Stimulated activated naive CD8-positive, alpha-beta T cell treated with anti-CD3 and anti-CD28 coated beads, Interleukin-15, amount 100 ng/mL, for 72 hours (primary cell): ENCODE measurements at regions not wholly inside any gene's neighbourhood (a gene's known extent, or its start where the extent isn't known, plus 50 kb on each side); places are given as distances from the start of the nearest gene placed in this dataset.

Experiments
- ATAC-seq: fragments of 150-1000 bp; cut with Tn5 transposase; 2 replicates; pipeline ENCODE4 v1.10.0; 2021; ENCODE audit warnings: mild to moderate bottlenecking, moderate library complexity
- DNase-seq, 2 donors: peaks; one replicate each; pipeline ENCODE4 v3.0.0; 2021 to 2022
- H3K27ac Mint-ChIP-seq, 2 donors: one replicate each; pipeline ENCODE4 v1.8.0; 2022; ENCODE audit warnings: mild to moderate bottlenecking in 2 of 2, mixed read lengths in 2 of 2, moderate library complexity in 2 of 2
- H3K27me3 Mint-ChIP-seq: one replicate; pipeline ENCODE4 v1.8.0; 2022; ENCODE audit warnings: mixed read lengths
- H3K4me1 Mint-ChIP-seq: one replicate; pipeline ENCODE4 v1.8.0; 2022; ENCODE audit warnings: mild to moderate bottlenecking, mixed read lengths
- H3K4me3 Mint-ChIP-seq, 2 donors: one replicate each; pipeline ENCODE4 v1.8.0; 2022; ENCODE audit warnings: mild to moderate bottlenecking in 2 of 2, mixed read lengths in 2 of 2, moderate library complexity in 1 of 2
- H3K9me3 Mint-ChIP-seq, 2 donors: one replicate each; pipeline ENCODE4 v1.8.0; 2022; ENCODE audit warnings: mixed read lengths in 2 of 2

DNA sequence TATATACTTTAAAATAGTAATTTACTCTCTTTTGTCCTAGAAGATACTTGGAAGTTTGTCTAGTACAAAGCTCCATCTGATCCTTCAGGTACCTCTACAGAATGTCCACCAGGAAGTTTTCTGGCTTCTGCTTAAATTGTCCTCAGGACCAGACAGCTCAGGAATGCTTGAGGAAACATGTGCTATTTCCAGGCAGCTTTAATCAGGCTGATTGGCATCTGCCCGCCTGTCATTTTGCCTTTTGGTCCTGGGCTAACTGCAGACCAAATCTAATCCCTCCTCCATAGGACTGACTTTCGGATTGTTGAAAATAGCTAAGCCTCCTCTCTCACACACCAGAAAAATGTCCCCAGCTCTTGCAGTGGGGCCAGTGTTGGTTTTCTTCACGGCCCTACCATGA is 113.4 kb upstream of the RGMA start:
- Mint-ChIP-seq H3K4me1 (no peaks in the 10 kb centered on the region), H3K27ac (no peak overlapping the region), H3K4me3 (no peak overlapping the region), H3K27me3 (peaks cover 7% of the 10 kb centered on the region), H3K9me3 (peaks cover 11 to 14% of the 10 kb centered on the region in 2 donors)
- ATAC-seq (no peak), DNase-seq (no peak)

DNA sequence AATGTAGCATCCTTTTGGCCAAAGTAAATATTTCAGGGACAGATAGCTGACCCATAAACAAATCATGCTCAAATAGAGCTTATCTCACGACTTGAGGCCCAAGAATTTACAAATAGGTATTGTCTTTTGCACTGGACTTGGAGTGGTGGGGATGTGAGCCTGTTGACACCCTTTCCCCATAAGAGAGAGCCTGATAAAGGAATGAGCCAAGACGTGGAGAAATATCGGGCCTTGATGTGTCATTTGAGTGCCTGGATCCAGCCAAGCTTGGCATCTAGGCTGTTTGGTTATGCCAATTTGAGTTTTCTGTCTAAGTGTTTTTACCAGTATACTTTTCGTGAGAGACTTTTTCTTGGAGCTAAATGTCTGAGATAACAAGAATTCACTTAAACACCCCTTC is 112.9 kb upstream of the RGMA start:
- no peak for ATAC-seq
- Mint-ChIP-seq H3K9me3 (peaks cover 11 to 14% of the 10 kb centered on the region in 2 donors), H3K27ac (no peak overlapping the region), H3K27me3 (peaks cover 7% of the 10 kb centered on the region), H3K4me3 (no peak overlapping the region), H3K4me1 (no peaks in the 10 kb centered on the region)
- no peak for DNase-seq

DNA sequence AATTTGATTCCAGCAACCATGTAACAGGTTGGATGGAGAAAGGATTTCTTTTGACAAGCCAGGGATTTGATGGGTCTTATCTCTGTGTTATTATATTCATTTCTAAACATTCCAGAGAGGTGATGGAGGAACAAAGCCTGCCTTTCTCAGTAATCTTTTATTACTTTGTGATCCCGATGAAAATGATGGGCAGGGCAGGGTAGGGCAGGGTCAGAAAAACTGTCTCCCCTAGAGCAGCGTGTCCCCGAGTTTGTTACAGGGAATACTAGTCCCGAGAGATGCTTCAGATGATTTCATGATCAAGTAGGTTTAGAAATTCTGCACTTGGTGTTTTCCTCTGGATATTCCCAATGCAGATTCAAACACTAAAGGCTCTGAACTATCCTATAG is 111.8 kb upstream of the RGMA start:
- H3K27ac Mint-ChIP-seq: no peak overlapping the region
- peaks cover 11 to 14% of the 10 kb centered on the region in 2 donors for H3K9me3 Mint-ChIP-seq
- DNase-seq (no peak), ATAC-seq (no peak)
- H3K4me1 Mint-ChIP-seq: no peaks in the 10 kb centered on the region
- peaks cover 7% of the 10 kb centered on the region for H3K27me3 Mint-ChIP-seq
- no peak overlapping the region for H3K4me3 Mint-ChIP-seq

DNA sequence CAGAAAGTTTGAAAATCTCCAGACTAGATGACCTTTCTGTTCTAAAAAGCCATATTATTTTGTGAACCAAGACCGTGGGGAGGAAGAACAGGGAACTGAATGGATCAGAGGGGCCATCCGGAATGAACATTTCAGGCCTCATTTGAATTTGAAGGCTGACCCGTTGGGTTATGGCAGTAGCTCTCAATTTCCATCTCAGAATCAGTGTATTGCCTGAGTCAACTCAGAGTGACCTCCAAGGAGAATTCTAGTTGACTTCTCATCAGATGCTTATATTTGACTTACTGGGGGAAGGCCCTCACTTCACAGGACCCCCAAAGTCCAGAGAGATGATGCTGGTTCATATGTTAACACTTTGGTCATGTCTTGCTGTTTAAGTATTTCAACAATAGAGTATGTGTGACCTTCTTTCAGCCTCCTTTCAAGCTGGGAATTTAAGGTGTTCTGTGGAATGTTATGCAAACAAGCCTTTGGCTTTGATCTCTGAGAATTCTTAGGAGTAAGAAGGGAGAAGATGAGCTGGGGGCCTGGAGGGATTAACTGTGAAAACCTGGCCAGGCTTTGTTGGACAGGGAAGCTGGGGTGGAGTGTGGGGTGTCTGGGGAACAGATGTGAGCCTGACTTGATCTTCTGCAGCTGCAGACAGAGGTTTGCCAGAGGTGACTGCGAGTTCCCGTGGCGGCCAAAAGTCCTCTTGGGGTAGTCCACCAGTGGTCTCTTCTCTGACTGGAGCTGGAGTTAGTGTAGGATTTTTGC is 111.2 kb upstream of the RGMA start:
- DNase-seq: no peak
- no peak overlapping the region for H3K4me3 Mint-ChIP-seq
- H3K27me3 Mint-ChIP-seq: peaks cover 7% of the 10 kb centered on the region
- no peaks in the 10 kb centered on the region for H3K4me1 Mint-ChIP-seq
- H3K9me3 Mint-ChIP-seq: peaks cover 11 to 14% of the 10 kb centered on the region in 2 donors
- H3K27ac Mint-ChIP-seq: peak overlapping the region in 1 of 2 donors; percentile 38
- no peak for ATAC-seq

DNA sequence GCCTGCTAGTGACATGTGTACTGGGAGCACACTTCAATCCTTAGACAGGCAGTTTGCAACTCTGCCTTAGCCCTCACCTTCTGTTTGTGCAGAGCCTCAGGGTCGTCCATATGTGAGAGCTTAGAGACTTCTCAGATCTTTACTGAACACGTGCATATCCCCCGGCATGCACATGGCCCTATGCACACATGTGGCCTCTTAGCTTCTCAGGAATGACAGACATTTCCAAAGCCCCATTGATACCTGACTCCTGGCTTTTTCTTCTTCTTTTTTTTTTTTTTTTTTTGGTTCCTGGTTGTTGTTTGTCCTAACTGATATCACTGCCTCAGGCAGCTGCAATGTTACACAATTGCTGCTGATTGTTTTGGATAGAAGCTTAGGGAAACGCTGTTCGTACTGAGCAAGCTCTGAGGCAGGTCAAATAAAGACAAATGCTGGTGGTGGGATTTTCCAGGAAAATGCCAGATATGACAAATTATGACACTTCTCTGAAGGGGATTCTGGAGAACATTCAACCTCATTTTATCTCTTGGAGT is 107.2 kb upstream of the RGMA start:
- DNase-seq (no peak), ATAC-seq (no peak)
- Mint-ChIP-seq H3K27ac (no peak overlapping the region), H3K27me3 (peaks cover 7% of the 10 kb centered on the region), H3K4me3 (no peak overlapping the region), H3K9me3 (peaks cover 11 to 14% of the 10 kb centered on the region in 2 donors), H3K4me1 (no peaks in the 10 kb centered on the region)

DNA sequence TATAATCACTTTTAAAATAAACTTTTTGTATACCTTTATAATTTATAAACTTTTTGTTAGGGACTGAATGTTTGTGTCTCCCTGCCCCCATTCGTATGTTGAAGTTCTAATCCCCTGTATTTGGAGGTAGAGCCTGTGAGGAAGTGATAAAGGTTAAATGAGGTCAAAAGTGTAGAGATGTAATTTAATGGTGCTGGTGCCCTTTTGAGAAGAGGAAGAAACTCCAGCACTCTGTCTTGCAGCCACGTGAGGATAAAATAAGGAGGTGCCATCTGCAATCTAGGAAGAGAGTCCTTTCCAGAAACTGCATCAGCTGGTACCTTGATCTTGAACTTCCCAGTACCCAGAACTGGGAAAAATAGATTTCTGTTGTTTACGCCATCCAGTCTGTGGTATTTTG is 106.1 kb upstream of the RGMA start:
- no peak for DNase-seq
- Mint-ChIP-seq H3K27me3 (peaks cover 9% of the 10 kb centered on the region), H3K27ac (no peak overlapping the region), H3K4me3 (no peak overlapping the region), H3K4me1 (no peaks in the 10 kb centered on the region), H3K9me3 (peaks cover 11 to 14% of the 10 kb centered on the region in 2 donors)
- ATAC-seq: no peak

DNA sequence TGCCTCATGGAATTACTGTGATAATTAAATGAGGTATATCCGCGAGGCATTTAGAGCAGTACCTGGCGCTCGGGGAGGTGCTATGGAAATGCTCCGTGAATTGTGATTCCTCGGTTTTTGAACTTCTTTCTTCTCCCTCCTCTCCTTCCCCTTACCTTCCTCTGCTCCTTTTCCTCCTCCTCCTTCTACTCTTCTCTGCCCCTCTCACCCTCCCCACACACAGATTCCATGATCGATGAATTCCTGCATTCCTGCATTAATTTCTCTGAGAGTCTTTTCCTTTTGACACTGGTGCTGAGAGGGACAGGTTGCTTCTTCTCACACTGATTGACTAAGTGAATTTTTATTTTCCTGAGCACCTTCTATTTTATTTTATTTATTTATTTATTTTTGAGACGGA is 101.2 kb upstream of the RGMA start:
- ATAC-seq (no peak), DNase-seq (no peak)
- no peak overlapping the region for H3K27ac Mint-ChIP-seq
- peaks cover 20% of the 10 kb centered on the region for H3K27me3 Mint-ChIP-seq
- H3K4me1 Mint-ChIP-seq: no peaks in the 10 kb centered on the region
- H3K4me3 Mint-ChIP-seq: no peak overlapping the region
- H3K9me3 Mint-ChIP-seq: no peaks in the 10 kb centered on the region

DNA sequence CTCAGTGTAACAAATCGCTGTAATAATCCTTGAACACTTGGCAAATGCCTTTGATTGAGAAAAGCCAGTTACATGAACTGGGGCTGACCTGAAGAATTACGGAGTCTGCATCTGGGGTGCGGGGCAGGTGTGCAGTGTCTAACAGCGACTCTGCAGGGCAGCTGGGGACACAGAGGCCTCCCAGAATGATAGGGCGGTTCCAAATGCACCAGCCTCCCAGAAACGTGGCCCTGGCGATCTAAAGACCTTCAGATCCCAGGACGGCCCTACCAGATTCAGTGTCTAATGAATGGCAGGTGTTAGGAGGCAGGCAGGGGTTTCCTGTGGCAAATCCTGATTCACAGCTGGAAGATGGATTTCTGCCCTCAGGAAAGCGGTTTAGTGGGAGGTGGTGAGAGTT is 100.5 kb upstream of the RGMA start:
- H3K27ac Mint-ChIP-seq: no peak overlapping the region
- no peaks in the 10 kb centered on the region for H3K4me1 Mint-ChIP-seq
- DNase-seq (no peak), ATAC-seq (no peak)
- H3K4me3 Mint-ChIP-seq: no peak overlapping the region
- no peaks in the 10 kb centered on the region for H3K9me3 Mint-ChIP-seq
- peaks cover 20% of the 10 kb centered on the region for H3K27me3 Mint-ChIP-seq

DNA sequence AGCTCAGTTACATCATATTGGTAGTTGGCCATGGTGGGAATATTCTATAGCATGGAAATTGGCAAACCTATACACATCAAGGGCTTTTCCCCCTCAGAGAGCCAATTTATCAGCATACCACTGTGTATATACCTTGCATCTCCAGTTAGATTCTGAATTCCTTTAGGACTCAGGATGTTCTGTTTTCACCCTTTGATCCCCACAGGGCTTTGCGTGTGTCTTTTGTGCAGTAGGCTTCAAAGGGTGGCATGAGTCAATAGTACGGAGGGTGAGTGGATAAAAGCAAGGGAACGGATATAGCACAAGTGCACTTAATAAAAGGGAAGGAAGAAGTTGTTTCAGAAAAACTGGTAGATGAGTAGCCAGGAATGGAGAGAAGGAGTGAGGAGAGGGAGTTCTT is 99.2 kb upstream of the RGMA start:
- Mint-ChIP-seq H3K27ac (no peak overlapping the region), H3K9me3 (no peaks in the 10 kb centered on the region), H3K27me3 (peaks cover 20% of the 10 kb centered on the region), H3K4me3 (no peak overlapping the region), H3K4me1 (no peaks in the 10 kb centered on the region)
- DNase-seq: no peak
- no peak for ATAC-seq

DNA sequence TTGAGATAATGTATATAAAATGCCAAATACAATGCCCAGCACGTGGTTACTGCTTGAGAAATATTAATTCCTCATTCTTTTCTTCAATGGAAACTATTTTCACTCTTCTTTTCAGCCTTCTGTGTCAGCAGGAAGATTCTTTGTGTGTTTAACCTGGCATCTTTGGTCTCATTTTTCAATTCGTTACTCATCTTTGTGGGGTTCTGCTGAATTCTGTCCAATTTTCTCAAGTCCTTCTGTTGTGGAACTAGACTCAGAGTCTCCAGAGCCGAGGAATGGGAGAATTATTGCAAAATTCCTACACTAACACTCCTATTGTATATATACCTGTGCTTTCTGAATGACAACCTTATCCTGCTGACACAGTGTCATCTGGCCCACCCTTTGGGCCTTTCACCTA is 96.8 kb upstream of the RGMA start:
- no peak for ATAC-seq
- H3K27ac Mint-ChIP-seq: no peak overlapping the region
- H3K4me3 Mint-ChIP-seq: no peak overlapping the region
- no peaks in the 10 kb centered on the region for H3K4me1 Mint-ChIP-seq
- H3K27me3 Mint-ChIP-seq: peaks cover 20% of the 10 kb centered on the region
- H3K9me3 Mint-ChIP-seq: no peaks in the 10 kb centered on the region
- DNase-seq: no peak

DNA sequence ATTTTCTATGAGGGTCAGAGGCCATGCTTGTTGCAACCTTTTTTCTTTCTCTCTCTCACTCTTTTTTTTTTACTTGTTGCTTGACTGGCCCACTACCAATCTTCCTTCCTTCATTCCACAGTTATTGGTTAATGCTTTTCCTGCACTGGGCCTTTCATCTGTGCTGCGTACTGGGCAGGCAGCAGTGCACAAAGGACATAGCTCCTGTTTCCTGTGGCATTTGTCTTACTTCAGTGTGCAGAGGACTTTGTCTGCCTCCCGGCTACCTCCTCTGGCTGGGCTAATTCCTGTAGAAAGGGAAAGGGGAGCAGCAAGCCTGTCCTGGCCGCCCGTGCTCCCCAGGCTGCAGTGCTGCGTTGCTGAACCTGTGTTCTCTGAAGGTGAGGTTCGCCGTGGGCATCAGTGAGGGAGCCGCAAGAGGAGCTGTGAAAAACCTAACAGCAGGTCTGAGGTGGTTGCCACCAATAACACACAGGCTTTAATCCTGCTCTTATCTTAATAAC is 93.7 kb upstream of the RGMA start:
- H3K9me3 Mint-ChIP-seq: no peaks in the 10 kb centered on the region
- no peaks in the 10 kb centered on the region for H3K4me1 Mint-ChIP-seq
- no peaks in the 10 kb centered on the region for H3K27me3 Mint-ChIP-seq
- DNase-seq (no peak), ATAC-seq (no peak)
- H3K27ac Mint-ChIP-seq: peak overlapping the region in 1 of 2 donors; percentile 25
- no peak overlapping the region for H3K4me3 Mint-ChIP-seq

DNA sequence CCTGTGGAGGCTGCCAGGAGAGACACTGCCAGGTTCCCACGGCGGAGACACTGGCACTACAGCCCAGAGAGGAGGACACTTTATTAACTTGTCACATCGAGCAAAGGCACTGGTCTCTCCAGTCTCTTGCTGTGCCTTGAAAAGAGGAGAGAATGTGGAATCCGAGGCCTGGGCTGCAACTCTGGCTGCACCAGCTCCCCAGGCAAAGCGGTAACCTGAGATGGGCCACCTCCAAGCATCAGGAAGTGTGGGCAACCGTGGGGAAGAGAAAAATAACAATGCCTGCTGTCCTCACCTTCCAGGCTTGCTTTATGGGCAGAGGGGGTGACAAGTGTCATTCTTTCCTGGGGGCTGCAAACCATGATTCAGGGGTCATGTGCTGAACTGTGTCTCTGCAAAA is 91.6 kb upstream of the RGMA start:
- no peaks in the 10 kb centered on the region for H3K4me1 Mint-ChIP-seq
- ATAC-seq (no peak), DNase-seq (no peak)
- peaks cover 3% of the 10 kb centered on the region for H3K27me3 Mint-ChIP-seq
- H3K27ac Mint-ChIP-seq: no peak overlapping the region
- H3K4me3 Mint-ChIP-seq: no peak overlapping the region
- H3K9me3 Mint-ChIP-seq: no peaks in the 10 kb centered on the region

DNA sequence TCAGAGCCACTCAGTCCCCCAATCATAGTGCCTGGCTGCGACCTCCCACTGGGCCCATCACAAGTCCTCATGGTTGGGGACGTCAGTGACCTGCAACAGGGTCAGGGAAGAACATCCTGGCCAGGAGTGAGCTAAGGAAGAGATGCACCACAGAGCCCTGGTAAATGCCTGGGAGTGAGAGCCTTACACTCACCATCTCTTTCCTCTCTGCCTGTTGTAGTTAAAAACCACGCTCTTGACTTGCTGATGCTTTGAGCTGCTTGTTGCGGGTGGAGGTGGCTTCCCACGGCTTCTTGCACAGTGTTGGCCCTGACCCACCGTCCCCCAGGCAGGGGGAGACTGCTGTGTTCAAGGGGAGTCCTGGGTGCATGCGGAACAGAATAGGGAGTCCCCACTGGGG is 91.1 kb upstream of the RGMA start:
- no peak overlapping the region for H3K27ac Mint-ChIP-seq
- DNase-seq (no peak), ATAC-seq (no peak)
- H3K4me3 Mint-ChIP-seq: no peak overlapping the region
- H3K4me1 Mint-ChIP-seq: no peaks in the 10 kb centered on the region
- H3K9me3 Mint-ChIP-seq: no peaks in the 10 kb centered on the region
- peaks cover 8% of the 10 kb centered on the region for H3K27me3 Mint-ChIP-seq

DNA sequence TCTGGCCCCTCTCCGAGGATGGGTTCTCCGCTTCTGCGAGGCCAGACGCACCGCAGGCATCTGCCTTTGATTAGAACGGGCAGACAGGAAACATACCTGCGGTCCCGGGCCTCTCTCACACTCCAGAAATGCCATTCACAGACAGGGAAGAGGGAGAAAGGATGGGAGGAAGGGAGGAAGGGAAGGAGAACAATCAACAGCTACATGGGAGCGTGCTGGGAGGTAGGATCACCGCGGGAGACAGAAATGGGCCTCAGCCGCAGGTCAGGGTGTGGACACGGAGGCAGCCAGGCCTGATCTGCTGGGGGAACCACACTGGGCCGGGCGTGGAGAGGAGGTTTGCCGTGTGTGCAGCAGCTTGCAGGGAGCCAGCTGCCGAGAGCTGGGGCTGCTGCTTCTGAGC is 90.7 kb upstream of the RGMA start:
- no peaks in the 10 kb centered on the region for H3K4me1 Mint-ChIP-seq
- H3K27ac Mint-ChIP-seq: no peak overlapping the region
- DNase-seq (no peak), ATAC-seq (no peak)
- H3K4me3 Mint-ChIP-seq: no peak overlapping the region
- H3K9me3 Mint-ChIP-seq: no peaks in the 10 kb centered on the region
- peaks cover 12% of the 10 kb centered on the region for H3K27me3 Mint-ChIP-seq

DNA sequence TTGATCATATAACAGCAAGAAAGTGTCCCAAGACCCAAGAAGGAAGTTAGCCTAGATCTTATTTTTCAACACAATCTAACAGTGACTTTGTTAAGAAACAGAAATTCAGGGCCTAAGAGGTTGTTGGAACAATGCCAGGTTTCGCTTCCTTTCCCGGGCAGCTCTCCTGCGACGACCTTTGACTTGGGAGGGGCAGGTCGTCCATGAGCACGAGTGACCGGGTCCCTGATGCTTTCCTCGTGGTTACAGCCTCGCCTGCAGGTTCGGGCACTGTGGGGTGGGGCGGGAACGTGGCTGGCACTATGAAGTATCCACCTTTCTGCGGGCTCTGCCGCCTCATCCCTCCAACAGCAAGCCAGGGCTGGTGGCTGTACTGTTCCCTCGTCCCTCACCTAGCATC is 90.1 kb upstream of the RGMA start:
- Mint-ChIP-seq H3K27me3 (peaks cover 12% of the 10 kb centered on the region), H3K4me3 (no peak overlapping the region), H3K9me3 (peaks cover 0 to 5% of the 10 kb centered on the region in 2 donors), H3K4me1 (no peaks in the 10 kb centered on the region), H3K27ac (no peak overlapping the region)
- ATAC-seq: no peak
- no peak for DNase-seq

DNA sequence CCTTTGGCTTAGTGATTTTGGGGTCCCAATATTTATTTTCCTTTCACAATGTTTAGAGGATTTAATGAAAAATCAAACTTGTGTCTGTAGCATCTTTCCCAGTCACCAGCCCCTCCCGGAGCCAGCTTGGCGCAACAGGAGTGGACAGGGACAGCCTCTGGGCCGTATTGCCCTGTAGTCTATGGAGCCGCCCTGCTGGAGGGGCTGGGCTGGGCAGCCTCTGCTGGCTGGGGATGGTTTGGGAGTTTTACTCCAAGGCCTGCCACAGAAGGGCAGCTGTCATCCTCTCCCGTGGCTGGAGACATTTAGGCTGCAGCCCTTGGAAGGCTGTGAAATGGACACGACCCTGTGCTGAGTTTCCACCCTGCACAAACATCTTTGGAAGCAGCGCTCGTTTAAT is 89.4 kb upstream of the RGMA start:
- Mint-ChIP-seq H3K4me1 (no peaks in the 10 kb centered on the region), H3K27me3 (peaks cover 12% of the 10 kb centered on the region), H3K9me3 (peaks cover 0 to 9% of the 10 kb centered on the region in 2 donors), H3K4me3 (no peak overlapping the region), H3K27ac (no peak overlapping the region)
- ATAC-seq: no peak
- DNase-seq: no peak

DNA sequence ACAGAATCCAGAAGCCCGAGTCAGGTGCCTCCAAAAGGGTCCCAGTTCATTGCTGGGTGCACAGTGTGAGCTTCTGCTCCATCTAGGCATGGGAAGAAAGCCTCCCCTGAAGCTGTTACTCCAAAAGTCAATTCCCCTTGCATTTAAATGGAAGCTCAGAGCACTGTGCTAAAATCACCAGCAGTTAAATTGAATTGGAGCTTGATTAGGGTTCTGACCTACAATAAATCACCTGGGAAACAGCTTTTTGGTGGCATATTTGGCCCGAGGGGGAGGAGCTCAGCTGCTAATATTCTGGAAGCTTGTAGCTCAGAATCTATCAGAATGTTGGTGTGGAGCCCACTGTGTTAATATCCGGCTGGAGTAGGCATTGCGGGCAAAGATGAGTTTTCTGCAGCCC is 87.1 kb upstream of the RGMA start:
- Mint-ChIP-seq H3K4me1 (no peaks in the 10 kb centered on the region), H3K4me3 (no peak overlapping the region), H3K27ac (no peak overlapping the region), H3K9me3 (peaks cover 0 to 9% of the 10 kb centered on the region in 2 donors), H3K27me3 (peaks cover 18% of the 10 kb centered on the region)
- ATAC-seq: no peak
- DNase-seq: no peak
